Activated naive CD8-positive, alpha-beta T cell treated with anti-CD3 and anti-CD28 coated beads, Interleukin-2, amount 50 U/mL, for 24 hours (primary cell): ENCODE measurements at regions not wholly inside any gene's neighbourhood (a gene's known extent, or its start where the extent isn't known, plus 50 kb on each side); places are given as distances from the start of the nearest gene placed in this dataset.
A peak's percentile ranks its signal among the peaks of the same experiment; 100 is the strongest.
"Not testable (repeated sequence)": the region's sequence is repeated elsewhere in the genome, so short reads cannot be mapped to it uniquely, and the experiment has no call there.

Experiments used
- ATAC-seq: fragments of 150-1000 bp; cut with Tn5 transposase; one replicate; pipeline ENCODE4 v1.10.0; 2021
- DNase-seq: peaks from one replicate; pipeline ENCODE4 v3.0.0; 2021
- H3K27ac Mint-ChIP-seq: one replicate; pipeline ENCODE4 v1.8.0; 2021; ENCODE audit warnings: mild to moderate bottlenecking, mixed read lengths
- H3K27me3 Mint-ChIP-seq: one replicate; pipeline ENCODE4 v1.8.0; 2021; ENCODE audit warnings: mixed read lengths
- H3K36me3 Mint-ChIP-seq: one replicate; pipeline ENCODE4 v1.8.0; 2021; ENCODE audit warnings: low read depth, mixed read lengths
- H3K4me1 Mint-ChIP-seq: one replicate; pipeline ENCODE4 v1.8.0; 2021; ENCODE audit warnings: mixed read lengths
- H3K4me3 Mint-ChIP-seq: one replicate; pipeline ENCODE4 v1.8.0; 2021; ENCODE audit warnings: mild to moderate bottlenecking, moderate library complexity, mixed read lengths
- H3K9me3 Mint-ChIP-seq: one replicate; pipeline ENCODE4 v1.8.0; 2021; ENCODE audit warnings: mixed read lengths

GRCh38 chr9:105124598-105124997, 119.9 kb upstream of the SLC44A1 start:
- not testable (repeated sequence) for H3K9me3 Mint-ChIP-seq, H3K27ac Mint-ChIP-seq, H3K27me3 Mint-ChIP-seq, H3K4me3 Mint-ChIP-seq, H3K36me3 Mint-ChIP-seq, ATAC-seq, DNase-seq
- H3K4me1 Mint-ChIP-seq, result peaks cover 38% of the 10 kb centered on the region

GRCh38 chr9:105126226-105126625, 118.2 kb upstream of the SLC44A1 start:
- Mint-ChIP-seq H3K4me3 (no peak overlapping the region), H3K27ac (no peak overlapping the region), H3K27me3 (peaks cover 2% of the 10 kb centered on the region), H3K9me3 (no peaks in the 10 kb centered on the region), H3K36me3 (no peaks in the 10 kb centered on the region), H3K4me1 (peaks cover 38% of the 10 kb centered on the region)
- ATAC-seq, result no peak
- no peak for DNase-seq

DNA sequence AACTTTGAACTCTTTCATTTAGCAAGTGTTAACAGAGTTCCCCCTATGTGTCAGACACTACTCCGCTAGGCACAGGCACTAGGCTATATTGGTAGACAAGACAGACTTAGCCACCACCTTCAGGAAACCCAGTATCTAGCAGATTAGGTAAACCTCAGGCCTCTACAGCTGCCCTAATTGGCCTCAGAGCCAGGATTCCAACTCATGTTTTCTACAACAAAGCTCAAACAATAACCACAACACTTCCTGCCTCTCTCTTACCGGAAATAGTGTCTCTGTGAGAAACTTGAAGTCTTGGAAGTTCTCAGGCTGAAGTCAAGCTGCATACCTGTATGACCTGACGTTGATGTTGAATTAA, 116.6 kb upstream of the SLC44A1 start:
- H3K36me3 Mint-ChIP-seq, result no peaks in the 10 kb centered on the region
- no peak overlapping the region for H3K4me3 Mint-ChIP-seq
- DNase-seq (peak; percentile 8), ATAC-seq (peak; percentile 97)
- peaks cover 36% of the 10 kb centered on the region for H3K4me1 Mint-ChIP-seq
- no peaks in the 10 kb centered on the region for H3K9me3 Mint-ChIP-seq
- peaks cover 2% of the 10 kb centered on the region for H3K27me3 Mint-ChIP-seq
- H3K27ac Mint-ChIP-seq, result no peak overlapping the region

GRCh38 chr9:105128908-105129600, 115.4 kb upstream of the SLC44A1 start:
- H3K4me1 Mint-ChIP-seq, result peaks cover 36% of the 10 kb centered on the region
- H3K27ac Mint-ChIP-seq, result no peak overlapping the region
- no peak for ATAC-seq

GRCh38 chr9:105129731-105130130, 114.7 kb upstream of the SLC44A1 start:
- no peak for DNase-seq
- Mint-ChIP-seq H3K36me3 (no peaks in the 10 kb centered on the region), H3K4me1 (peaks cover 36% of the 10 kb centered on the region), H3K27ac (no peak overlapping the region), H3K27me3 (no peaks in the 10 kb centered on the region), H3K9me3 (no peaks in the 10 kb centered on the region), H3K4me3 (no peak overlapping the region)
- ATAC-seq, result no peak

More at GRCh38 chr9:105128908-105129600, 115.4 kb upstream of the SLC44A1 start:
- no peak overlapping the region for H3K4me3 Mint-ChIP-seq
- no peak for DNase-seq
- H3K9me3 Mint-ChIP-seq, result no peaks in the 10 kb centered on the region
- H3K27me3 Mint-ChIP-seq, result peaks cover 2% of the 10 kb centered on the region
- no peaks in the 10 kb centered on the region for H3K36me3 Mint-ChIP-seq

DNA sequence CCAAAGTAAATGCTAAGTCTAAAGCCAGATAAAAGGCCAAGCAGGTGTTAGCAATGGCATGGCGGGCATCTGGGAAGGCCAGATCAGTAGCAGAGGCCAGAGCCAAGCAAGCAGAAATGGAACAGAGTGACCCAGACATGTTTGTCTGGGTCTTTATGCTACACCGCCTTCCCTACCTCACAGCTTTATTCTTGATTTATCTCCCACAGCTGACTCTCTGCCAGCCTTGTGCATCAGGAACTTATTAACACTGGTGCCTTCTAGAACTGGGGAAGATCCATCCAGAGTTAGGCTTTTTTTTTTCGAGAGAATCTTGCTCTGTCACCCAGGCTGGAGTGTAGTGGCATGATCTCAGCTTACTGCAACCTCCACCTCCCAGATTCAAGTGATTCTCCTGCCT, 112.5 kb upstream of the SLC44A1 start:
- no peaks in the 10 kb centered on the region for H3K36me3 Mint-ChIP-seq
- no peaks in the 10 kb centered on the region for H3K27me3 Mint-ChIP-seq
- no peak overlapping the region for H3K27ac Mint-ChIP-seq
- H3K9me3 Mint-ChIP-seq, result no peaks in the 10 kb centered on the region
- no peak for ATAC-seq
- H3K4me1 Mint-ChIP-seq, result peaks cover 24% of the 10 kb centered on the region
- H3K4me3 Mint-ChIP-seq, result no peak overlapping the region
- DNase-seq, result no peak

DNA sequence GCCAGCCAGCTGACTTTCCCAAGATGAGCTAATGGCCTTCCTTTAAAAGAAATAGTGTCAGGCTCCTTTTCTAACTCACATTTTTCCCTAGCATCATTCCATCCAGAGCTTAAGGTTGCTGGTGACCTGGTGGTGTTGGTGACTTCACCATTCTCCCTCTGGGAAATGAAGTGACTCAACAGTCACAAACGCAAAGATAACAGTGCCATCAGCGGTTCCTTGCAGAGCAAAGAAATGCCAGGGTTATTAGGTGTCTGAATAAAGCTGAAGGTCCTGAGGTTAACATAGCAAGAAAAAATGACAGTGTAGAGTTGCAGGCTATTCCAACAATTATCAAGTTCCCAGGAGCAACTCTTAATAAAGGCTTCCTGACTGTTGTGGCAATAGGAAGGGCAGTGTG, 111.8 kb upstream of the SLC44A1 start:
- ATAC-seq (no peak), DNase-seq (no peak)
- H3K36me3 Mint-ChIP-seq, result no peaks in the 10 kb centered on the region

DNA sequence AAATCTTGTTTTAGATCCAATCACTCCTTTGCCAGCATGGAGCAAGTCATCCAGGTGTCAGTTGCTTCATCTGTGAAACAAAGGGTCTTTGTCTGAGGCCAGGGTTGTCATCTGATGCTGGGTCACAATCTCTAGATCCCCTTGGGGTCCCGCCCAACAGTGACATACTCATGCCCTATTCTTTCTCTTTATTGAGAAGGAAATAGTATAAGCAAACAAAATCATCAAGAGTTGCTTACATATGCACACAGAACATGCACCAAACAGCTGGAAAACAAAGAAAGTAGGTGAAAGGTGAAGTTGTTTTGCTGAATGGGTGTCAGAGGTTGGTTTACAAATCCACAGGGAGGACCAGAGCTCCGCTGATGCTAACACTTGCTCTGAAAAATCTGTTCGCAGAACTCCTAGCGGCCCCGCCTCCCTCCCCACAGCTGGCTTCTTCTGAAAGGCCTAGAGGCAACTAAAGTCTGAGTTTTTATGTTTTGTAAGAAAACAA, 106.1 kb upstream of the SLC44A1 start:
- Mint-ChIP-seq H3K4me3 (no peak overlapping the region), H3K27ac (no peak overlapping the region), H3K4me1 (peaks cover 5% of the 10 kb centered on the region), H3K36me3 (no peaks in the 10 kb centered on the region), H3K27me3 (peaks cover 5% of the 10 kb centered on the region), H3K9me3 (no peaks in the 10 kb centered on the region)
- no peak for ATAC-seq
- DNase-seq, result no peak

More for the DNA sequence above, 111.8 kb upstream of the SLC44A1 start:
- Mint-ChIP-seq H3K9me3 (no peaks in the 10 kb centered on the region), H3K4me3 (no peak overlapping the region), H3K27ac (no peak overlapping the region), H3K27me3 (no peaks in the 10 kb centered on the region), H3K4me1 (peaks cover 18% of the 10 kb centered on the region)

DNA sequence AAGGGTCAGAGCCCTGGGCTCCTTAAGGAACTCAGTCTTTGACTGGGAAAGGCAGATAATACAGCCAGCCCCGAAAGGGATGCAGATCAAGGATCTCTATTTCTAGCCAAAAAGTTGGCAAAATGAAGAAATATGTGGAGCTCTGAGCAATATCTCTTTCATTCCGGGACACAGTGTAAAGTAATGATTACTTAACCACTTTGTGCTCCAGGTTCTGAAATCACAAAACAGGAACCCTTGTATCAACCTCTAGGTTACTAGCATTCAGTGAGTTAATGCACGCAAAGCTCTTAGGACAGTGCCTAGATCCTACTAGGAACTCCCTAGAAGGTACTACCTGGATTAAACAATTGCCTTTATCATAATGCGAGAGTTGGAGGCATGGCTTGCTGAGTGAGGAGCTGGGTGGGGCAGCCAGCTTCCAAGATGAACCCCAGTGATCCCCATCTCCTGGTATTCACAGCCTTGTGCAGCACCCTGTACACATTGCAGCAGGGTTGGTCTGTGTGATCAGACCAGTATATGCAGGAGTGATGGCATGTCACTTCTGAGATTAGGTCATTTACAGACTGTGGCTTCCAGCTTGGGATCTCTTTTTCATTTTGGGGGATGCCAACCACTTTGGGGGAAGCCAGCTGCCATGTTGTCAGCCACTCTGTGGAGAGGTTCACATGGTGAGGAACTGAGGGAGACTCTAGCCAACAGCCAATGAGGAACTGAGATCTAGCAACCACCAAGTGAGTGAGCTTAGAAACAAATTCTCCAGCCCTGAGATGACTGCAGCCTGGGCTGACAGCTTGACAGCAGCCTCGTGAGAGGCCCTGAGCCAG, 103.1 kb upstream of the SLC44A1 start:
- ATAC-seq, result no peak
- no peaks in the 10 kb centered on the region for H3K9me3 Mint-ChIP-seq
- DNase-seq, result no peak
- no peak overlapping the region for H3K27ac Mint-ChIP-seq
- H3K4me3 Mint-ChIP-seq, result no peak overlapping the region
- peaks cover 6% of the 10 kb centered on the region for H3K4me1 Mint-ChIP-seq
- H3K27me3 Mint-ChIP-seq, result peaks cover 5% of the 10 kb centered on the region
- H3K36me3 Mint-ChIP-seq, result no peaks in the 10 kb centered on the region

GRCh38 chr9:105141976-105142250, 102.5 kb upstream of the SLC44A1 start:
- DNase-seq, result no peak
- Mint-ChIP-seq H3K27ac (no peak overlapping the region), H3K36me3 (no peaks in the 10 kb centered on the region), H3K4me1 (peaks cover 6% of the 10 kb centered on the region), H3K9me3 (no peaks in the 10 kb centered on the region), H3K27me3 (peaks cover 5% of the 10 kb centered on the region), H3K4me3 (no peak overlapping the region)
- ATAC-seq, result no peak

DNA sequence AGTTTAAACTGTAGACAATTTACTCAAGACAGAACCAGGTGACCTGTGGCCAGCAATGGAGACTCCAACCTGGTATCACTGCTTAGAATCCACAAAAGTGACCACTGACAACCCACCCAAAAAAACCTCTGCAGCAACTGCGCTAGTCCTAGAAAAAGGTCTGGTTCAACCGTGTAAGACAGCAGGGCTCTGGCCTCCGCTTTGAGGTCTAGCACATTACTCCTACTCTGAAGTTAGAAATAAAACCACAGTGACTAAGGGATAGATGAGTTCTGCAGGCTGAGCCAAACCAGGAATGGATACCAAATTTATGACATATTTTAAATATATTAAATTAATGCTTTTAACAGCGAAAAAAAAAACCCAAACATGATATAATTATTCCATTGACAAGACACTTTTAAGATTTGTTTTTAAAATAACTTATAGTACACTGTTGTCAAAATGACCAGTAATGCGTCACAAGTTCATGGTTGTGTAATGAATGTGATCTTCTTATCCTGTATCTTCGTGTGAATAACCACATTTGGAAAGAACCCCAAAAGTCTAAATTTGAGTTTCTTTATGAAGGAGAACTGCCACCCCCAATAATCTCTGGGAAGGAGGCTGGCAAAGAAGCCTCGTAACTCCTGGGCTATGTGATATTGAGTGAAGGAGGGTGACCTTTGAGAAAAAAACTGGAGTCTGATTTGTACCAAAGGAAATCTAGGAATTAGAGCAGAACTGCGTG, 101.9 kb upstream of the SLC44A1 start:
- no peak overlapping the region for H3K27ac Mint-ChIP-seq
- ATAC-seq (no peak), DNase-seq (no peak)
- H3K27me3 Mint-ChIP-seq, result peaks cover 5% of the 10 kb centered on the region
- no peak overlapping the region for H3K4me3 Mint-ChIP-seq
- H3K9me3 Mint-ChIP-seq, result no peaks in the 10 kb centered on the region
- H3K4me1 Mint-ChIP-seq, result peaks cover 6% of the 10 kb centered on the region
- no peaks in the 10 kb centered on the region for H3K36me3 Mint-ChIP-seq

DNA sequence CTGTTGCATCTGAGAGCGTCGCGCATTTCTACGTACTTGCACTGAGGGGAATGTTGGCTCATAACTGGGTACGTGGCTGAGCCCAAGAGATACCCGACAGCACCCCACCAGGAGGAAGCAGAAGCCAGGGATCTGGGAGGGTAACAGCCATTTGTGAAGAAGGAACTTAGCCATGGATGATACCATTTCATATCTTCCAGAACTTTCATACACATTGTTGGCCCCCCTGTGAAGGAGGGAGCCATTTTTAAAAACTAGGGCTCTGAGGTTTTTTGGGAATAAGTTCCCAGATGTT, 101.4 kb upstream of the SLC44A1 start:
- Mint-ChIP-seq H3K27ac (no peak overlapping the region), H3K36me3 (no peaks in the 10 kb centered on the region), H3K4me3 (no peak overlapping the region), H3K27me3 (peaks cover 5% of the 10 kb centered on the region), H3K9me3 (no peaks in the 10 kb centered on the region), H3K4me1 (peaks cover 6% of the 10 kb centered on the region)
- DNase-seq (no peak), ATAC-seq (no peak)

DNA sequence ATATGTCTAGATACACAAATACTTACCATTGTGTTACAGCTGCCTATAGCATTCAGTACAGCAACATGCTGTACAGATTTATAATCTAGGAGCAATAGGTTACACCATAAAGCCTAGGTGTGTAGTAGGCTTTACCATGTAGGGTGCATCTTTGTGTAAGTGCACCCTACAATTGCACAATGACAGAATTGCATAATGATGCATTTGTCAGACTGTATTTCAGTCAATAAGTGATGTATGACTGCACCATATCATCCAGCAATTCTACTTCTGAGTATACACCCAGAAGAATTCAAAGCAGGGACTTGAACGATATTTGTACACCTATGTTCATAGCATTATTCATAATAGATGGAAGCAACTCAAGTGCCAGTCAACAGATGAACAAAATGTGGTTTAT, 100.4 kb upstream of the SLC44A1 start:
- Mint-ChIP-seq H3K27me3 (peaks cover 5% of the 10 kb centered on the region), H3K4me3 (no peak overlapping the region), H3K27ac (no peak overlapping the region), H3K4me1 (peaks cover 2% of the 10 kb centered on the region), H3K36me3 (no peaks in the 10 kb centered on the region), H3K9me3 (no peaks in the 10 kb centered on the region)
- ATAC-seq (no peak), DNase-seq (no peak)

GRCh38 chr9:105144841-105145240, 99.6 kb upstream of the SLC44A1 start:
- H3K4me1 Mint-ChIP-seq, result peaks cover 2% of the 10 kb centered on the region

DNA sequence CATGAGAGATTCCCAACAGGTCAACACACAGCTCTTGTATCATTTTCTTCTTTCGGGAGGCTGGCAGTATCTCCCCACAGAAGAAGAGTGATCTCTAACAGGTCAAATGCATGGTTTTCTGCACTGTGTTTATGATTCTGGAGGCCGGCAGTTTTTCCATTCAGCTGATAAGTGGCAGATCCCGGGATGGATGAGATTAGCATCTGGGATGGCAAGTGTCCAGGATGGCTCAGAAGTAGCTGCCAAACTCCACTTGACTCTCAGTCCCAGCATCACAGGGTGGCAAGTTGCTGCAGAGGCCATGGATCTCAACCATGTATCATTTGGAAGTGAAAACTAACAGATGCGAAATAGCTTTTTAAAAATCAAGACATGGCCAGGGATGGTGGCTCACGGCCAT, 97.8 kb upstream of the SLC44A1 start:
- Mint-ChIP-seq H3K9me3 (no peaks in the 10 kb centered on the region), H3K27ac (no peak overlapping the region), H3K4me1 (peaks cover 7% of the 10 kb centered on the region), H3K36me3 (no peaks in the 10 kb centered on the region), H3K4me3 (no peak overlapping the region), H3K27me3 (peaks cover 2% of the 10 kb centered on the region)
- ATAC-seq (no peak), DNase-seq (no peak)

More at GRCh38 chr9:105144841-105145240, 99.6 kb upstream of the SLC44A1 start:
- no peak for DNase-seq
- ATAC-seq, result no peak
- Mint-ChIP-seq H3K36me3 (no peaks in the 10 kb centered on the region), H3K4me3 (no peak overlapping the region), H3K9me3 (no peaks in the 10 kb centered on the region), H3K27me3 (peaks cover 4% of the 10 kb centered on the region), H3K27ac (no peak overlapping the region)
